K562 (cell line): ENCODE measurements at regions not wholly inside any gene's neighbourhood (a gene's known extent, or its start where the extent isn't known, plus 50 kb on each side); places are given as distances from the start of the nearest gene placed in this dataset.

Experiments used
- ADNP ChIP-seq: fragments of 200-800 bp; sonication (Bioruptor generic); IDR thresholded peaks from 2 replicates; pipeline ENCODE4 v1.6.1; 2016; ENCODE audit warnings: missing genetic modification characterization, missing compliant biosample characterization
- CTCF ChIP-seq, 3 experiments: IDR thresholded peaks in 2 of 3; conservative IDR thresholded peaks in 1 of 3; 2 replicates each; pipeline ENCODE4 v1.5.1; 2011 to 2012; ENCODE audit warnings: low read length in 3 of 3, mild to moderate bottlenecking in 3 of 3, control low read depth in 2 of 3, improper control_type of control experiment in 1 of 3, inconsistent platforms in 1 of 3, low read depth in 1 of 3, mixed read lengths in 1 of 3, moderate library complexity in 1 of 3; ENCODE audit not compliant: insufficient read depth in 2 of 3
- FOS ChIP-seq: IDR thresholded peaks from 3 replicates; pipeline ENCODE4 v1.6.1; 2011; ENCODE audit not compliant: insufficient read length; ENCODE audit errors: extremely low read depth
- FOXA1 ChIP-seq: fragments of 450-650 bp; IDR thresholded peaks from 2 replicates; pipeline ENCODE4 v1.6.1; 2016; ENCODE audit warnings: mild to moderate bottlenecking, borderline replicate concordance
- JUNB ChIP-seq: fragments of 450-650 bp; formaldehyde crosslinking; conservative IDR thresholded peaks from 2 replicates; pipeline ENCODE4 v1.4.0; 2020; ENCODE audit warnings: mild to moderate bottlenecking
- KAT2B ChIP-seq: IDR thresholded peaks from one replicate; pipeline ENCODE4 v1.6.1; 2012; ENCODE audit warnings: low read depth, mild to moderate bottlenecking, control low read depth, inconsistent platforms, low read length, moderate library complexity
- POLR2AphosphoS5 ChIP-seq: IDR thresholded peaks from 2 replicates; pipeline ENCODE4 v1.6.1; 2011; ENCODE audit warnings: mild to moderate bottlenecking, low read depth, low read length, moderate library complexity; ENCODE audit not compliant: control insufficient read depth, insufficient read depth
- TCF7L2 ChIP-seq: fragments of 150-350 bp; IDR thresholded peaks from 2 replicates; pipeline ENCODE4 v1.6.1; 2016; ENCODE audit warnings: low read depth, mild to moderate bottlenecking, low read length, moderate library complexity
- THAP12 ChIP-seq: fragments of 250-450 bp; sonication (Bioruptor Pico); IDR thresholded peaks from 2 replicates; pipeline ENCODE4 v1.9.0; 2021; ENCODE audit warnings: mild to moderate bottlenecking, inconsistent platforms
- ZBTB1 ChIP-seq: sonication (generic); formaldehyde crosslinking; IDR thresholded peaks from 2 replicates; pipeline ENCODE4 v1.8.1; 2023; ENCODE audit warnings: missing genetic modification reagents, low read depth, mild to moderate bottlenecking, borderline replicate concordance
- ZNF239 ChIP-seq: fragments of 250-450 bp; sonication (Bioruptor Pico); IDR thresholded peaks from 2 replicates; pipeline ENCODE4 v1.4.0; 2020; ENCODE audit warnings: mild to moderate bottlenecking
- ZNF436 ChIP-seq: fragments of 250-450, 450-650 bp; sonication (Bioruptor Pico); formaldehyde crosslinking; IDR thresholded peaks from 2 replicates; pipeline ENCODE4 v1.7.0; 2020; ENCODE audit warnings: mild to moderate bottlenecking
- ZNF586 ChIP-seq: fragments of 450-650 bp; formaldehyde crosslinking; conservative IDR thresholded peaks from 2 replicates; pipeline ENCODE4 v1.4.0; 2020; ENCODE audit warnings: mild to moderate bottlenecking, moderate library complexity

- TF ChIP-seq ZNF239: no peak
- no peak for TF ChIP-seq ZNF586 (CRISPR knock-in tag)
- TF ChIP-seq TCF7L2: no peak
- TF ChIP-seq ZNF436 (CRISPR knock-in tag): no peak
- TF ChIP-seq ZBTB1: no peak
- no peak for TF ChIP-seq ADNP (tag)
- no peak for TF ChIP-seq THAP12 (CRISPR knock-in tag)
- TF ChIP-seq CTCF (IDR thresholded peaks at IDR 0.05 in 2 of 3, conservative IDR thresholded peaks at IDR 0.05 in 1 of 3; ENCODE audit: insufficient read depth in 2 of 3, low read depth in 1 of 3, low read length in 3 of 3): no peak
- no peak for TF ChIP-seq FOXA1
- no peak for TF ChIP-seq FOS
- TF ChIP-seq KAT2B: no peak
- TF ChIP-seq POLR2AphosphoS5: no peak
- no peak for TF ChIP-seq JUNB (CRISPR knock-in tag)
These were observed 78.2 kb upstream of the CALN1 start for GRCh38 chr7:72490301-72490700.
